ENCODE measurements at regions not wholly inside any gene's neighbourhood (a gene's known extent, or its start where the extent isn't known, plus 50 kb on each side); places are given as distances from the start of the nearest gene placed in this dataset.

- intact Hi-C loops (cut with DNase I): no loop called here
- DNase-seq (ENCODE audit: low spot score): no peak
Measured at GRCh38 chr12:116657921-116658495, 79.9 kb downstream of the SPRING1 start.

GRCh38 chr12:116656306-116656705 lies 81.6 kb downstream of the SPRING1 start:
- no peak for ATAC-seq
- no peak for DNase-seq (ENCODE audit: low spot score)
- intact Hi-C loops (cut with DNase I): no loop called here

More at GRCh38 chr12:116657921-116658495, 79.9 kb downstream of the SPRING1 start:
- peak; percentile 35 for ATAC-seq

GRCh38 chr12:116654226-116654743 lies 83.6 kb downstream of the SPRING1 start:
- ATAC-seq: no peak
- intact Hi-C loops (cut with DNase I): no loop called here
- DNase-seq (ENCODE audit: low spot score): no peak

GRCh38 chr12:116651089-116651488 lies 86.8 kb downstream of the SPRING1 start:
- ATAC-seq (no peak), DNase-seq (ENCODE audit: low spot score) (no peak)
- intact Hi-C loops (cut with DNase I): no loop called here

- intact Hi-C loops (cut with DNase I): no loop called here
- ATAC-seq (no peak), DNase-seq (ENCODE audit: low spot score) (no peak)
Measured at GRCh38 chr12:116650585-116651087, 87.2 kb downstream of the SPRING1 start.

- ATAC-seq: no peak
- DNase-seq (ENCODE audit: low spot score): no peak
- intact Hi-C loops (cut with DNase I): no loop called here
Measured at GRCh38 chr12:116650062-116650461, 87.8 kb downstream of the SPRING1 start.

- ATAC-seq (no peak), DNase-seq (ENCODE audit: low spot score) (no peak)
- intact Hi-C loops (cut with DNase I): no loop called here
Measured at GRCh38 chr12:116647813-116648212, 88.6 kb downstream of the MAP1LC3B2 start.

- no peak for ATAC-seq
- DNase-seq (ENCODE audit: low spot score): no peak
- intact Hi-C loops (cut with DNase I): no loop called here
Measured at GRCh38 chr12:116646901-116647300, 87.7 kb downstream of the MAP1LC3B2 start.

GRCh38 chr12:116644806-116645205 lies 85.6 kb downstream of the MAP1LC3B2 start:
- DNase-seq (ENCODE audit: low spot score): no peak
- no peak for ATAC-seq
- intact Hi-C loops (cut with DNase I): no loop called here

- no peak for ATAC-seq
- intact Hi-C loops (cut with DNase I): no loop called here
- no peak for DNase-seq (ENCODE audit: low spot score)
Measured at GRCh38 chr12:116642683-116643082, 83.5 kb downstream of the MAP1LC3B2 start.

DNA sequence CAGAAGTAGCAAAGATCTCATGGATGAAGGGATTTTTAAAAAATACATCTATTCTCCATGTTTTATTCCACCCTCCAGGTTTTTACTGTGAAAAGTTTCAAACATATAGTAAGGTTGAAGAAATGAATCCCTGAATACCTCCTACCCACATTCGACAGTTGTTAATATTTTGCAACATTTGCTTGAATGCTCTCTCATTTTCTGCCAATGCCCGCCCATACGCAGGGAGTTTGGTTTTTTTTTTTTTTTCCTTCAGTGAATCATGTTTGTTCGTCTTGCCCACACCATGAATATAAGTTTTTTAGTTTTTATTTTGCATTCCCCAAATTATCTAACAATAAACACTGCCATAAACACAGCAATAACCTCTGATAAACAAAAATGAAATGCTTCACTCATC lies 82.9 kb downstream of the MAP1LC3B2 start:
- no peak for DNase-seq (ENCODE audit: low spot score)
- intact Hi-C loops (cut with DNase I): no loop called here
- no peak for ATAC-seq

DNA sequence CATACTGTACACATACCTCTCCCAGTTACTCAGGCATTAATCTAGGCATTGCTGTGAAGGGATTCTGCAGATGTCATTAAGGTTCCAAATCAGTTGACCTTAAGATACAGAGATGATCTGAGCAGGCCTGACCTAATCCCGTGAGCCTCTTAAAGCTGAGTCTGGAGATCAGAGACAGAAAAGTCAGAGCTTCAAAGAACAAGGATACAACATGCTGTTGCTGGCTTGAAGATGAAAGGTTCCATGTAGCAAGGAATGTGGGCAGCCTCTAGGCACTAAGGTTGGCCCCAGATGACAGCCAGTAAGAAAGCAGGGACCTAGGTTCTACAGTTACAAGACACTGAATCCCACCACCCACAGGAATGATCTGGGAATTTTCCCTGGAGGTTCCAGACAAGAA lies 81.1 kb downstream of the MAP1LC3B2 start:
- ATAC-seq (no peak), DNase-seq (ENCODE audit: low spot score) (no peak)
- intact Hi-C loops (cut with DNase I): no loop called here

DNA sequence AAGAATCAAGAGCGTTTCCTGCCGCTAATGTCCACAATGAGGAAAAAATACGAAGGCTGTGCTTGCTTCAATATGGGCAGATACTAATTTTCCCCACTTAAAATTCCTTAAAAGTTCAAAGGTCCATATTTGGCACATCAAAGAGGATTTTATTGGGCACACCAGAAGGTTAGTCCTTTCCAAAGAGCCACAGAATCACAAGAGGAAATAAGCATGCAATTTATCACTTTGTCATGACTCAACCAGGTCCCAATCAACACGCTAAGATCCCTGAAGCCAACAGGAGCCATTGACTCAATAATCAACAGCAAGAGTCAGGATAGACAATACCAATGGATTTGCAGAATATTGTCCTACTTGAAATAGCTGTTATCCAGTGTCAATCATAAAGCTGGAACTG lies 80.6 kb downstream of the MAP1LC3B2 start:
- no peak for ATAC-seq
- intact Hi-C loops (cut with DNase I): no loop called here
- DNase-seq (ENCODE audit: low spot score): no peak

DNA sequence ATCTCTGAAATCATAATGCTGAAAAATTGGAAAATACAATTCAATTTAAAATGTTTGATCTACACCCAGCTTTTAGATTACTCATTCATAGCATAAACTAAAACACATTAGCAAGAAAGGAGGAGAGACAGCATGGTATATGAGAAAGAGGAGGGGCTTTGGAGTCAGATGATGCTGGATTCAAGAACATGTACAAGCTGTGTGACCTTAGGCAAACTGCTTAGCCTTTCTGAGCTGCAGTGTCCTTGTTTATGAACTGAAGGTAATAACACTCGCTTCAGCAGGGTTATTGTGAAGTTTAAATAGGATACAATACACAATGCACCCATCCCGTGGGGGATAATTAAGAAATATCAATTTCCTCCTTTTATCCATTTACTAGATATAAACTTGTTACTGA lies 79.2 kb downstream of the MAP1LC3B2 start:
- DNase-seq (ENCODE audit: low spot score) (no peak), ATAC-seq (no peak)
- intact Hi-C loops (cut with DNase I): no loop called here

GRCh38 chr12:116637589-116638150 lies 78.5 kb downstream of the MAP1LC3B2 start:
- intact Hi-C loops (cut with DNase I): no loop called here
- peak; percentile 53 for ATAC-seq

DNA sequence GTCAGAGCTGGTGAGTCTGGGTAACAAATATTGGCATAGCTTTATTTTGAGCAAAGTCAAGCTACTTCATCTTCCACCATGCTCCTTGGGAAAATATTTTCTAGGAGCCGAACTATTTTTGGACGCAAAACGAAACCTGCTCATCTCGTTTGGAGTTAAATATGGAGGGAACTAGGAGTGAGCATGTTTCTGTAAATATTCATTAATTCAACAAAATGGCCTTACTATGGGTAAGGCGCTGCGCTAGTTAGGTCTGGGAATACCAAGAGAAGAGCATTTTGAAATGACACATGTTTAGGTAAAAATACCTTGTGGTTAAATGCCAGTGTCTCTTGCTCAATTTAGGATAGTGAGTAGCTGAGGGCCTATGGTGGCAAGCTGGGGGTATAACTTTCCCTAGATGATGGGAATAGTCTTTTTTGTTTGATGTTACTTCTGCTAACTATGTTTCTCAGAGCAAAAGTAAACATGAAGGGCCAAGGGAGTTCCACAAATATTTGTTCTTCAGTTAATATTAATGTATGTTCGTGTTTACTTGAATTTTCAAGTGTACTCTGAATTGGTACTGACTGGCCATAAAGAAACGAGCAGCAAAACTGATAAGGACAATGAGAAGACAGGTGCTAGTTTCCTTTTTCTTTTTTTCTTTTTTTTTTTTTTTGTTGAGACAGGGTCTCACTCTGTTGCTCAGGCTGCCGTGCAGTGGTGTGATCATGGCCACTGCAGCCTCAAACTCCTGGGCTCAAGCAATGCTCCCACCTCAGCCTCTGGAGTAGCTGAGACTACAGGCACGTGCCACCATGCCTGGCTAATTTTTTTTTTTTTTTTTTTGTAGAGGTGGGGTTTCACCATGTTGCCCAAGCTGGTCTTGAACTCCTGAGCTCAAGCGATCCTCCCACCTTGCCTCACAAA lies 77.7 kb downstream of the MAP1LC3B2 start:
- no peak for DNase-seq (ENCODE audit: low spot score)
- intact Hi-C loops (cut with DNase I): no loop called here
- ATAC-seq: no peak

More at GRCh38 chr12:116637589-116638150, 78.5 kb downstream of the MAP1LC3B2 start:
- DNase-seq (ENCODE audit: low spot score): no peak

DNA sequence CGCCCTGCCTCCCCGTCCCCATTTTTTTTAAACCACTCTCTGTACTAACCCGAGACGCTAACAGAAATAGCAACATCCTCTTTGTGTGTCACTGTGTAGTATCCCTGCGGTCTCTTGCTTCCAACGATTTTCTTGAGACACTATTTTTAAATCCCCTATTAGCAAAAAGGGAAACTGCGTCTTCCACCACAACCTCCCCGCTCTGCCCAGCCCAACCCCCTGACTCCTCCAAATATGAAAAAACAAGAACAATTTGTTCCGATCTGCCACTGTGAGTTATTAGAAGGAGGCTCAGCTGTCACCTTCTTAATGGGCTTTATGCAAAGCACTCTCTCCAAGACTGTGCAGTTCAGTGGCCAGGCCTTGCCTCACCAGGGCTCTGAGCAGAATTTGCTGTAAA lies 76.3 kb downstream of the MAP1LC3B2 start:
- no peak for DNase-seq (ENCODE audit: low spot score)
- intact Hi-C loops (cut with DNase I): no loop called here
- peak; percentile 19 for ATAC-seq

DNA sequence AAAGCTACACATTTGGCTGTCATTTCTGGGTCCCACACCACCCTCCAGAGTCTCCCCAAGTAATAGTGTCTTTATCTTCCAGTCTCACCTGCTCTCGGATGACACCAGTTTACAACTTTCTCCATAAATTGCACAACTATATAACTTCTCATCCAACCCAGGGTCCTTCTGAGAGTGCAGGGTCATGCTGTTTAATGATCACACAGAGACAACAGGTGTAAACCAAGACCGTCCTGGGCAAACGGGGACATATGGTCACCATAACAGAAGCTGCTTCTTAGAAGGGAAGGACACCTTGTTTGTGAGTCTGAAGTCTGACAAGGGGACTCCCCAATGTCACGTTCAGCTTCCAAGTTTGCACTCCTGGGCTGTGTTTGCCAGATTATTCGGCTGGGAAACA lies 74.3 kb downstream of the MAP1LC3B2 start:
- intact Hi-C loops (cut with DNase I): no loop called here
- DNase-seq (ENCODE audit: low spot score): no peak
- ATAC-seq: no peak

DNA sequence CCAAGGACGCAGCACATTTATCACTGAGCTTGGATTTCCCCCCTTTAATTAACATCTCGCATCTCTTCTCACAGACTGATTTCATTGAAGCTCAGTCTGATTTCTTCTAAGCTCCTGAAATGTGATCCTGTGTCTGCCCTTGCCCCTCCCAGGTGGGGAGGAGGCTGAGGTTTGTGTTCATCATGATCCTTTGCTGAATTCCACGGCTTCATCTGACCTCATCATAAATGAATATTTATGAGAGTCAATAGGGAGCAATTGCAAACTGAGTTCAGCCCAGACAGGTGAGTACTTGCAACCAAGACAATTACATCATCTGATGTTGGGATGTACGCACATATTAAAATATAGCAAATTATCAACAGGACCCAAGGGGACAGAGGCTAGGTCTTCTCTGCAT lies 72.4 kb downstream of the MAP1LC3B2 start:
- intact Hi-C loops (cut with DNase I): no loop called here
- ATAC-seq (no peak), DNase-seq (ENCODE audit: low spot score) (no peak)

GRCh38 chr12:116630762-116631161 lies 71.6 kb downstream of the MAP1LC3B2 start:
- ATAC-seq (no peak), DNase-seq (ENCODE audit: low spot score) (no peak)
- intact Hi-C loops (cut with DNase I): no loop called here

Measured in sciatic nerve (tissue), 2 donors.